ENCODE measurements at regions not wholly inside any gene's neighbourhood (a gene's known extent, or its start where the extent isn't known, plus 50 kb on each side); places are given as distances from the start of the nearest gene placed in this dataset.

- no peak for TF ChIP-seq CTCF (conservative IDR thresholded peaks at IDR 0.05; ENCODE audit: control insufficient read depth, insufficient read depth, low read depth, low read length)
- DNase-seq (ENCODE audit: low read depth): no peak
- no peak overlapping the region for H3K4me3 ChIP-seq (ENCODE audit: control insufficient read depth, low read depth, low read length)
Observed at GRCh38 chr2:136534811-136535210, 230.5 kb upstream of the THSD7B start.

- TF ChIP-seq CTCF (conservative IDR thresholded peaks at IDR 0.05; ENCODE audit: control insufficient read depth, insufficient read depth, low read depth, low read length): no peak
- DNase-seq (ENCODE audit: low read depth): no peak
- H3K4me3 ChIP-seq (ENCODE audit: control insufficient read depth, low read depth, low read length): no peak overlapping the region
Observed at GRCh38 chr2:136532171-136532570, 233.2 kb upstream of the THSD7B start.

- no peak for DNase-seq (ENCODE audit: low read depth)
- TF ChIP-seq CTCF (conservative IDR thresholded peaks at IDR 0.05; ENCODE audit: control insufficient read depth, insufficient read depth, low read depth, low read length): no peak
- no peak overlapping the region for H3K4me3 ChIP-seq (ENCODE audit: control insufficient read depth, low read depth, low read length)
Observed at GRCh38 chr2:136531731-136532130, 233.6 kb upstream of the THSD7B start.

GRCh38 chr2:136530146-136530545, 235.2 kb upstream of the THSD7B start:
- no peak overlapping the region for H3K4me3 ChIP-seq (ENCODE audit: control insufficient read depth, low read depth, low read length)
- DNase-seq (ENCODE audit: low read depth): no peak
- TF ChIP-seq CTCF (conservative IDR thresholded peaks at IDR 0.05; ENCODE audit: control insufficient read depth, insufficient read depth, low read depth, low read length): no peak

GRCh38 chr2:136527560-136527959, 237.8 kb upstream of the THSD7B start:
- peak; percentile 10 for DNase-seq (ENCODE audit: low read depth)
- no peak for TF ChIP-seq CTCF (conservative IDR thresholded peaks at IDR 0.05; ENCODE audit: control insufficient read depth, insufficient read depth, low read depth, low read length)
- no peak overlapping the region for H3K4me3 ChIP-seq (ENCODE audit: control insufficient read depth, low read depth, low read length)

GRCh38 chr2:136522724-136523123, 242.6 kb upstream of the THSD7B start:
- TF ChIP-seq CTCF (conservative IDR thresholded peaks at IDR 0.05; ENCODE audit: control insufficient read depth, insufficient read depth, low read depth, low read length): no peak
- H3K4me3 ChIP-seq (ENCODE audit: control insufficient read depth, low read depth, low read length): no peak overlapping the region
- DNase-seq (ENCODE audit: low read depth): no peak

- DNase-seq (ENCODE audit: low read depth): no peak
- no peak overlapping the region for H3K4me3 ChIP-seq (ENCODE audit: control insufficient read depth, low read depth, low read length)
- no peak for TF ChIP-seq CTCF (conservative IDR thresholded peaks at IDR 0.05; ENCODE audit: control insufficient read depth, insufficient read depth, low read depth, low read length)
Observed at GRCh38 chr2:136517716-136518115, 247.6 kb upstream of the THSD7B start.

Data from fibroblast of mammary gland (primary cell).